Gastroesophageal sphincter (tissue), 3 donors: ENCODE measurements at regions not wholly inside any gene's neighbourhood (a gene's known extent, or its start where the extent isn't known, plus 50 kb on each side); places are given as distances from the start of the nearest gene placed in this dataset.
"Not testable (repeated sequence)": the region's sequence is repeated elsewhere in the genome, so short reads cannot be mapped to it uniquely, and the experiment has no call there.

Experiments
- CTCF ChIP-seq, 4 experiments: fragments of 200-600 bp in 2 of 4; fragments of 450-650 bp in 2 of 4; sonication (generic) in 1 of 4; IDR thresholded peaks; one replicate each; pipeline ENCODE4 v1.5.1; 2017 to 2019; ENCODE audit warnings: antibody characterized with exemption in 4 of 4, mild to moderate bottlenecking in 2 of 4, moderate library complexity in 2 of 4
- POLR2AphosphoS5 ChIP-seq: sonication (generic); formaldehyde crosslinking; IDR thresholded peaks from one replicate; pipeline ENCODE4 v1.6.1; 2017; ENCODE audit warnings: antibody characterized with exemption

DNA sequence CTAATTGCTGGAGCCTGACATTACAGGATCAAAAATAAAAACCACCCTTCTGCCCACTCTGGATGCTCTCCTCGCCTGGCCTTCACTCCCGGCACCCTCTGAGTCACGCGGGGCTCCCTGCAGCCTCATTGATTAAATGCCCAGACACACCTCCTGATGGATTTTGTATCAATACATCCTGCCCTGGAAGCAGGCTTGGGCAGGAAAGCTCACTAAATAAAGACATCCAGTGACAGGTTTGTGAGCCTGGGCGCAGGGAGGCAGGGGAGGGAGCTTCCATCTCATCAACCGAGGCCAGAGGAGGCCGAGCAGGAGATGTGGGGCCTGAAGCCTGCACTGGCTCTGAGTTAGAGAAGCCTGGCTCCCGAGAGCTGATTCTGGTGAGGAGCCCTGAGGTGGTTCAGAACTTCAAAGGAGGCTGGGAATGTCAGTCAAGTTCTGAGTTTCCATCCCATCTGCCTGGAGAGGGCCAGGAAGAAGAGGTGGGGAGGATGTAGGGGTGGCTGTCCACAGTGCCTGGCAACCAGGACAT, 318.6 kb downstream of the ADGRD1 start:
- TF ChIP-seq CTCF (IDR thresholded peaks at IDR 0.05); POLR2AphosphoS5: not testable (repeated sequence)
